K562 (cell line): ENCODE measurements at regions not wholly inside any gene's neighbourhood (a gene's known extent, or its start where the extent isn't known, plus 50 kb on each side); places are given as distances from the start of the nearest gene placed in this dataset.

Experiments
- BCL6 ChIP-seq: fragments of 250-450 bp; sonication (Bioruptor Pico); IDR thresholded peaks from 2 replicates; pipeline ENCODE4 v1.4.0; 2020
- BDP1 ChIP-seq: IDR thresholded peaks from 3 replicates; pipeline ENCODE4 v1.6.1; 2011; ENCODE audit not compliant: insufficient read length, insufficient read depth
- CTCFL ChIP-seq: IDR thresholded peaks from 2 replicates; pipeline ENCODE4 v1.6.1; 2011; ENCODE audit warnings: borderline replicate concordance, low read depth, mild to moderate bottlenecking, moderate library complexity, low read length; ENCODE audit not compliant: insufficient read depth, poor library complexity, severe bottlenecking
- CUX1 ChIP-seq: fragments of 200-800 bp; sonication (Bioruptor generic); IDR thresholded peaks from 2 replicates; pipeline ENCODE4 v1.6.1; 2016; ENCODE audit warnings: missing genetic modification characterization, missing compliant biosample characterization
- DMBX1 ChIP-seq: fragments of 250-450 bp; sonication (Bioruptor Pico); IDR thresholded peaks from 2 replicates; pipeline ENCODE4 v1.8.0; 2022; ENCODE audit warnings: inconsistent platforms, mild to moderate bottlenecking, moderate library complexity, borderline replicate concordance
- ELF4 ChIP-seq: fragments of 450-650 bp; formaldehyde crosslinking; IDR thresholded peaks from 2 replicates; pipeline ENCODE4 v1.4.0; 2022; ENCODE audit warnings: missing genetic modification characterization
- MAFG ChIP-seq: fragments of 450-650 bp; conservative IDR thresholded peaks from 2 replicates; pipeline ENCODE4 v1.6.1; 2016; ENCODE audit warnings: missing genetic modification characterization, missing compliant biosample characterization
- MCM2 ChIP-seq: fragments of 450-650 bp; IDR thresholded peaks from 2 replicates; pipeline ENCODE4 v1.6.1; 2017; ENCODE audit warnings: low read depth, mild to moderate bottlenecking
- NFYB ChIP-seq: IDR thresholded peaks from 2 replicates; pipeline ENCODE4 v1.6.1; 2011; ENCODE audit warnings: mild to moderate bottlenecking, moderate library complexity; ENCODE audit not compliant: insufficient read length; ENCODE audit errors: extremely low read depth
- PCBP1 ChIP-seq: fragments of 200-400 bp; formaldehyde crosslinking; IDR thresholded peaks from 2 replicates; pipeline ENCODE4 v1.6.1; 2018; ENCODE audit warnings: mild to moderate bottlenecking, low read depth, low read length; ENCODE audit not compliant: poor library complexity, severe bottlenecking
- RFX5 ChIP-seq: IDR thresholded peaks from 2 replicates; pipeline ENCODE4 v1.6.1; 2011; ENCODE audit warnings: low read depth, mild to moderate bottlenecking, improper control_type of control experiment, low read length
- SMAD1 ChIP-seq: fragments of 150-350 bp; IDR thresholded peaks from 2 replicates; pipeline ENCODE4 v1.6.1; 2014; ENCODE audit warnings: low read length, low read depth; ENCODE audit not compliant: partially characterized antibody
- SMARCA5 ChIP-seq: fragments of 450-650 bp; IDR thresholded peaks from 2 replicates; pipeline ENCODE4 v1.6.1; 2016
- SRF ChIP-seq, 2 experiments: fragments of 250-450, 450-650 bp in 1 of 2; sonication (Bioruptor Pico) in 1 of 2; sonication (generic) in 1 of 2; formaldehyde crosslinking; IDR thresholded peaks; 2 replicates each; pipeline versions ENCODE4 v1.5.0 to v1.5.1; 2020 to 2022; ENCODE audit warnings: mild to moderate bottlenecking in 1 of 2, missing genetic modification reagents in 1 of 2
- TSHZ1 ChIP-seq: fragments of 250-450 bp; sonication (Bioruptor Pico); IDR thresholded peaks from 2 replicates; pipeline ENCODE4 v1.4.0; 2020; ENCODE audit warnings: mild to moderate bottlenecking, moderate library complexity
- ZKSCAN1 ChIP-seq: fragments of 150-350 bp; IDR thresholded peaks from 2 replicates; pipeline ENCODE4 v1.6.1; 2016; ENCODE audit warnings: low read depth, low read length
- ZKSCAN8 ChIP-seq: fragments of 200-800 bp; sonication (Bioruptor generic); IDR thresholded peaks from 2 replicates; pipeline ENCODE4 v1.6.1; 2016; ENCODE audit warnings: missing genetic modification characterization, missing compliant biosample characterization
- ZNF212 ChIP-seq: fragments of 450-650 bp; formaldehyde crosslinking; IDR thresholded peaks from 2 replicates; pipeline ENCODE4 v1.4.0; 2020; ENCODE audit warnings: mild to moderate bottlenecking
- ZNF584 ChIP-seq: fragments of 200-800 bp; sonication (Bioruptor generic); IDR thresholded peaks from 2 replicates; pipeline ENCODE4 v1.6.1; 2016; ENCODE audit warnings: low read depth, mild to moderate bottlenecking, missing genetic modification characterization, missing compliant biosample characterization

GRCh38 chr6:154613137-154613676 lies 102.7 kb upstream of the CNKSR3 start (continued):
- TF ChIP-seq CUX1, result no peak
- no peak for TF ChIP-seq PCBP1
- TF ChIP-seq ZKSCAN8 (CRISPR knock-in tag), result no peak
- no peak for TF ChIP-seq ZKSCAN1
- no peak for TF ChIP-seq BDP1
- TF ChIP-seq SRF (CRISPR knock-in tag; IDR thresholded peaks at IDR 0.05), result no peak
- TF ChIP-seq ELF4 (CRISPR knock-in tag), result no peak
- TF ChIP-seq TSHZ1 (CRISPR knock-in tag), result no peak
- no peak for TF ChIP-seq ZNF212 (CRISPR knock-in tag)
- TF ChIP-seq BCL6 (CRISPR knock-in tag), result no peak
- TF ChIP-seq NFYB, result no peak
- TF ChIP-seq MCM2, result no peak
- TF ChIP-seq ZNF584, result peak; percentile 83; the same call in 1 of the 2 replicates
- TF ChIP-seq RFX5, result no peak
- no peak for TF ChIP-seq SMARCA5
- TF ChIP-seq MAFG (tag), result peak; percentile 92
- TF ChIP-seq CTCFL, result no peak
- no peak for TF ChIP-seq DMBX1 (CRISPR knock-in tag)
- TF ChIP-seq SMAD1, result no peak
